Globus pallidus (tissue), 1 donor: ENCODE measurements at regions not wholly inside any gene's neighbourhood (a gene's known extent, or its start where the extent isn't known, plus 50 kb on each side); places are given as distances from the start of the nearest gene placed in this dataset.
A peak's percentile ranks its signal among the peaks of the same experiment; 100 is the strongest.

Experiments used
- DNase-seq: peaks from one replicate; pipeline ENCODE4 v3.0.0-alpha.2; 2015; ENCODE audit warnings: low spot score

DNA sequence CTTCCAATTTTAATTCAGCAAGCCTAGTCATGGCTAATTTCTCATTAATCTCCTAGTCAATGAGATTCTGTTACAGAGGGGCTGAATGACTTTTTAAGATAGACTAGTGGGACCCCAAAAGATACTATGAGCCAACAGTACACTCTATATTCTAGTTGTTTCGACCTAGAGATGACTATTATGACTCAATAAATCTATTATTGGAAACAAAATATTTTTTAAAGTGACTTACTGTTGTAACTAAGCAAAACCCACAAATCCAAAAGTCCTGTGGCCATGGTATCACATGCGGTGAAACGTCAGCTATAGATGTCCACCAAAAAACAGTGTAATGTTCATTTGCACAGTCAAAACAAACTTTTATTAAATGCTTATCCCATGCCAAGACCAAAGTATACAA, 95.3 kb upstream of the ADO start:
- DNase-seq, result no peak

DNA sequence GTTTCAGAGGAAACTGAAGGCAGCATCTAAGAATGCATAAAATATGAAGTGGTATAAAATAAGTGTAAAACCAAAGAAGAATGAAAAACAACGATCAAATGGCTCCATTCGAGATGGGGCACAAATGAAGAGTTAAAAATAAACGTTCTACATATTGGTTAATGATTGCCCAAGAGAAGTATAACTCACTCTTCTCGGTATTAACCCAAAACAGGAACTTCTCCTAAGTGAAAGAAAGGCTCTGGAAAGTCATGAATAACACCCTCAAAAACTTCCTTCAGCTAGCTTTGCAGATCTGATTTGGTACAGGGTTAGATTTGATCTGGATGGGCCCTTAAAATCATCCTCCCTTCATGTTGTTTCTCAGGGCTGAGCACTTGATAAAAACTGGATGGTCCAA, 94.3 kb upstream of the ADO start:
- no peak for DNase-seq

DNA sequence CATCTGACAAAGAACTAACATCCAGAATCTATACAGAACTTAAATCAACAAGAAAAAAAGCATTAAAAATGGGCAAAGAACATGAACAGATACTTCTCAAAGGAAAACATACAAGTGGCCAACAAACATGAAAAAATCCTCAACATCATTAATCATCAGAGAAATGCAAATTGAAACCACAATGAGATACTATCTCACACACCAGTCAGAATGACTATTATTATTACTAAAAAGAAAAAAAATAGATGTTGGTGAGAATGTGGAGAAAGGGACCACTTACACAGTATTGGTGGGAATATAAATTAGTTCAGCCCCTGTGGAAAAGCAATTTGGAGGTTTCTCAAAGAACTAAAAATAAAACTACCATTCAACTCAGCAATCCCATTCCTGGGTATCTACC, 89.1 kb upstream of the ADO start:
- no peak for DNase-seq

DNA sequence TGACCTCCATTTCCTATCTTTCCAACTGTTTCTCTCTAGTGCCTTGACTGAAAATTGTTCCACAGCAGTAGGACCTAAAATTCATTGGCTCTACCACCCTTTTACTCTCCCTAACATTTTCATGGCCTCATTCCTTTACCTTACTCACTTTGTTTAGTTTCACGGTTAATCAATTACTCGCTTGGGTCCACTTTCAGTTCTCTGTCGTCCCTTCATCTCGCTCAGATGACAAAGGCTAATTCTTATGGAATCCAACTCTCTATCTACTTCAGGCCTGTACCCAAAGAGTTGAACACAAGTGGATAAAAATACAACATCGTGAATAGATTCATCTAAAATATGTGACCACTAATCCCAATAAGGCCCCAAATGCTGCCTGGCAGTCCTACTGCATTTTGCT, 85.9 kb upstream of the ADO start:
- DNase-seq, result no peak

DNA sequence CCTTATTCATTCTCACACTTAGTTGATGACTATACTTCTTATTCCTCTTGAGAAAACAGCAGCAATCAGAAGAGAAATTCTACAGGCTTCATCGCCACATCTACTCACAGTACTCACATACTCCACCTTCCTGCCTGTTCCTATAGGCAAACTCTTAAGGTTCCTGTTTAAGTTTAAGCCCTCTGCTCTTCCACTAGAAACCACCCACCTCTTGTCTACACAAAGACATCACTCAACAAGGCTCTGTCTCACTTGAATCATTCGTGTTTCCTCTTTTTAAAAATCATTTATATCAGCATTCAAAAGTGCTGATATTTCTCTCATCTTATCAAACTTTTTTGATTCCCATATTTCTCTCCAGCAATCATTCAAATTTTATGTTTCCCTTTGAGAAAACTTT, 85.5 kb upstream of the ADO start:
- DNase-seq, result no peak

DNA sequence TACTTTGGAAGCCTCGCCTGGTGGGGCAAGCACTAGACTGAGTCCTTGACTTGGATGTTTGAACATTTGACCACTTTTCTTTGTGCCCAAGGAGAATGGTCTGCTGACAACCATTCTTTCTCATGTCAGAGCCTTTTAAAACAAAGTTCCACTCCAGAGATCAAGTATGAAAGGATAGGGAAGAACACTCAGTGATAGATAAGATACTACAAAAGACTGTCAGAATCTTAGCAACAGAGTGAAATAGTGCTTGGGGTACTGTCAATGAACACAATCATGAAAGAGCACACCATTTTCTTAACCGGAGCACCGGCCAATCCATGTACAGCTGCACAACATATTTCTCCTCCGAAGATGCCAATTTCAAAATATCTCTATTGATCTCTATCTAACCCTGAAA, 82.8 kb upstream of the ADO start:
- no peak for DNase-seq

DNA sequence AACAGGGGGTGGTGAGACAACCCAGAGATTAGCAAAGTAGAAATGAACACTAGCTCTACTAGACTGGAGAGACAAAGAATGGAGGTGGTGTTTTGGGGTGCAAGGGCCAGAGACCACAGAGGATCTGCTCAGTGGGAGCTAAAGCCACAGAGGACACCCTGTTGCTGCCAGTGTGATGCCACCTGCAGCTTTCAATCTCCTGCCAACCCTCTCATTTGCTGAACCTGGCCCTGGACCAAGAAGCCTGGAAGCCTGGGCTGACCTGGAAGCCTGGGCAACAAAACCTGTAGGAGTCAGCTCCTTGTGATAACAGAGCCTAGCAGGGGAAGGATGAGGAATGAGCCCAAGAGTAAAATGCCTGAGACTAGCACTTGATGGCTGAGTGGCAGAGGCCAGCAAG, 81.1 kb upstream of the ADO start:
- DNase-seq, result no peak

DNA sequence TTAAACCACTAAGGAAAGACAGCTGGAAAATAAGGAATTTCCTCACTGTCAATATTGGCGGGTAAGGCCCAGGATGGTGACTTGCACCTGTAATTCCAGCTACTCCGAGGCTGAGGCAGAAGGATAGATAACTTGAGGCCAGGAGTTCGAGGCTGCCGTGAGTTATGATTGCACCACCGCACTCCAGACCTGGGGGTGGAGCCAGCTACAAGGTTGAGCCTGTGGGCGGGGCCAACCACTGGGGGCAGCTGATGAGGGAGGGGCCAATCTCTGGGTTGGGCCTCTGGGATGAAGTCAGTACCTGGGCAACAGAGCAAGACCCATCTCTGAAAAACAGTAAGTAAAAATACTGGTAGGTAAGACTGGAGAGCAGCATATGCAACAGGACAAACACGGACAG, 80.1 kb upstream of the ADO start:
- DNase-seq, result no peak

DNA sequence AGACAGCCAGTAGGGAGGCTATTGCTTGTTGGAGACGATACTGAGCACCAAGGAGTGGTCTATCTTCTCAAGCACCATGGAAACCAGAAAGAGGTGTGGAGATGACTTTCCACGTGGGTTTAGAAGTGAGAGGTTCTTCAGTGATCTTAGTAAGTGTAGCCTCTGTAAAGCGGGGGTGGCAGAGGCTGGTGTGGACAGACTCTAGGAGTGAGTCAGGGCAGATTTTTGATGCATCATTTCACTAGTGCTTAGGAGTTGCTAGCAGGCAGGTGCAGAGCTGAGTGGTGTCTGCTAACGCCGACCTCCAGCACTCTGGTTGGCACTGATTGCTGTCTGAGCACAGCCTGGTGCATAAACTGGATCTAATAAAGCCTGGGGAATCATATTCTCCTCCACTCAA, 78.4 kb upstream of the ADO start:
- no peak for DNase-seq

DNA sequence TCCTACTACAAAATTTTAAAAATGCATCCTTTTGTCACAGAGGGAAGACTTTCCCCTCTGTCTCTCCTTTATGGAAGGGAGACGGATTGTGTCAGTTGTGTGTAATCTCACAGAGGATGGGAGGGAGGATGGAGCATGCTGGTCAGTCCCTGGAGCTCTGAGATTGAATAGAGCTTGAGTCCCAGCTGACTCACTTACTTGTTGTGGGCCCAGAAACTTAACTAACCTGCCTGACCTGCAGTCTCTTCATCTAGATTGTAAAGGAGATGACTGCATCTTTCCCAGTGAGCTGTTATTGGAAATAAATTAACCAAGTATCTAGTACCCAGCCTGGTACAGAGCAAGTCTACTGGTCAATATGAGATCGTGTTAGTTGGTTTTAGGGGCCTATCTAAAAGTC, 77.9 kb upstream of the ADO start:
- no peak for DNase-seq

DNA sequence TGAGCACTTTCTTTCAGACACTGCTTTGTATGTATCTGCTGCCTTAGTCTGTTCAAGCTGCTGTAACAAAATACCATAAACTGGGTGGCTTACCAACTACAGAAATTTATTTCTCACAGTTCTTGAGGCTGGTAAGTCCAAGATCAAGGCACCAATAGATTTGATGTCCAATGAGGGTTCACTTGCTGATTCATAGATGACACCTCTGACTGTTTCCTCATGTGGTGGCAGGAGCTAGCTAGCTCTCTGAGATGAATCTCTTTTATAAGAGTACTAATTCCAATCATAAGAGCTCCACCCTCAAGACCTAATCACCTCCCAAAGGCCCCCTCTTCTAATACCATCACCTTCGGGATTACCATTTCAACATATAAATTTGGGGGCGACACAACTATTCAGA, 76.6 kb upstream of the ADO start:
- DNase-seq, result no peak

DNA sequence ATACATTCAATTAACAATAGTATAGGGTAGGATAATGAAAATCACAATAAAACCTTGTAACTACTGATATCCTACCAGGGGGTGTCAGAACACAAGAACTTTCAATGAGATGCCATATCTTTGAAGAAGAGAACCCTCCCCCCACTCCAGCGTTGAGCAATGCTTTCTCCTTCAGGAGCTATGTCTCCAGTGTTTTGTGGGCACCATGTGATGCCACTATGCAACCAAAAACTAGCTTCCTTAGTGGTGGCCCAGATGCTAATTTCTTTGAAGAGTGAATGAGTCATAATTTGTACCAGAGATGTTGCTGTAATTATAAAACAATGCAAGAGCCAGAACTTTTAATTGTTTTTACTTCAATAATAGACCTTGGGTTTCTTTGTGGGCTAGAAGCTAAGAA, 76.0 kb upstream of the ADO start:
- DNase-seq, result no peak

DNA sequence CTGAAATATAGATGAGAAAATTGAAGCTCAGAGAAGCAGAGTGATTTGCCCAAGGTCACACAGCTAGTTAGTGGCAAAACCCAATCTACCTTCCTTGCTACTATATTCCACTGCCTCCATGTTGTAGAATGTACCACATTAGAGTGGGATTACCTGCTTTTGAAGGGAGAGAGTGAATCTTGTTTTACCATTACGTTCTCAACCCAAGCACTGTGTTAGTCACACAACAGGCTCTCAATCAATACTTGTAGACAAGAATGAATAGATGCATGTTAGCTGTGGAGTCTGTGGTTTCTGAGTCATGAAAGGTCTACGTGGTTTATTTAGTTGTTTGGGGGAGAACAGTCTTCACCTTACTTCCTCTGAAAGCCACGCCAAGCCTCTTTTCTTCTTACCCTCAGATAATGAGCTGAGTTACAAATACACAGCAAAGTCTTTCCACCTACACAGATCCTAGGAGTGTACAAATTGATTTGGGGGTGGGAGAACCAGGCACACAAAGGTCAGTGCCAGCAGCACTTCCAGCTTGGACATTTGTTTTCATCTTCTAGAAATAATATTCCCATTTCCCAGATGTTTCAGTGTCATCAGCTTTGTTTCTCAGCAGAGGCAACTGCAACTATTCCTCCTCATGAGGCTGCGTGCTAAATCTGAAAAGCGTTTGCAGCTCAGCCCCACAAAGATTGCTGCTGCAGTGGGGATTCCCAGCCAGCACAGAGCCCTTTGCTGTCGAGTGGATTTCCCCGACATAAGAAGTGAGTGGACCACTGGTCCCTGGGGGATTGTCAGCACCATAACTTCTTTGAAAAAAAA, 71.5 kb upstream of the ADO start:
- DNase-seq, result no peak

DNA sequence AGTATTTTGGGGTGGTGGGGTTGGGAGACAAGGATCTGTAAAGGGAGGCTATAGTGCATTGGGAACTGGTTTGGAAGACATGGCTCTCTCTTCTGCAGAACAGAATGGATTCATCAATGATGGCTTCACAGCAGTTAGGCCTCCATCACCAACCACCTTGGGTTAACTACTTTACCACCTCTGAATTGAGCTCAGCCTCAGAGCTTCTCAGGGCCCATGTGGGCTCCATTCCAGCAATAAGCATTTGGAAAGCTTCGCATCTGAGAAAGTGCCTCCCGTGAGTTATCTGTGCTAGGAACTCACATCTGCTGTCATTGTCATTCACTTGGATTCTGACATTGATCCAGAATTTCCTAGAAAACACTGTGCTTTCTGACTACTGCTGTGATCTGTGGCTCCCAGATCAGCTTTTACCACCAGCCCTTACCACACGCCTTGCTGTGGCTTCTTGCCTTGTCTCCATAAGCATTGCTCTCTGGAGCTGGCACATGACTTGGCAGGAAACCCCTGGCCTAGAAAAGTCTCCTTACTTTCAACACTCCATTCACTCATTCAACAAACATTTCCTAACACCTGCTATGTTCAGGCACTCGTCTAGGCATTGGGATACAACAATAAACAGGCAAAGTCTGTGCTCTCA, 70.7 kb upstream of the ADO start:
- no peak for DNase-seq

DNA sequence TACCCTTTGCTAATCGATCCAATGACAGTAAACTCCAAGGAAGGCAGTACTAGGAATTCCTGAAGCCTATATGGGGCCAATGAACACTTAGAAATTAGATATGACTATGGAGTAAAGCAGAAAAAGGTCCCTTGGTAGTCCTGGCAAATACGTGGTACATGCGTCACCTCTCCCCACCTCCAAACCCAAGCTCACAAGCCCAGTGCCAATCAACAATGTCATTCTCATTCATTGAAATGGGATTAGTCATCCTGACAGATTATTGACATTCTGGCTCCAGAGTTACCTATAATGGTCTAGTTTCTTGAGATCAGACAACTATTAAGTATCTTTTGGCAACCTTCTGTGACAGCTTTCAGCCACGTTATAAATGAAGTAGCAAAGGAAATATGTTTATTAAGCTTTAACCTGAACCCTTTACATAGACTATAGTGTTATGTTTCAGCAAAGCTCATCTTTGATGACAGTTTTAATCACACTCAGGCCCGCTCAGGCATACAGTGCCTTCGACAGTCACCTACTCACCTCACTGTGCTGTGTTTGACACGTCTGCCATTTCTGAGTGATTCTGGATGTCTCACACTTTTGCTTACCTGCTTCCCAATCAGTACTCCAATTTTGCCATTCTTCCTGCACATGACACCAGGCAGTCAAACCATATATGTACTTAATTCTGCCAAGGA, 69.6 kb upstream of the ADO start:
- no peak for DNase-seq

DNA sequence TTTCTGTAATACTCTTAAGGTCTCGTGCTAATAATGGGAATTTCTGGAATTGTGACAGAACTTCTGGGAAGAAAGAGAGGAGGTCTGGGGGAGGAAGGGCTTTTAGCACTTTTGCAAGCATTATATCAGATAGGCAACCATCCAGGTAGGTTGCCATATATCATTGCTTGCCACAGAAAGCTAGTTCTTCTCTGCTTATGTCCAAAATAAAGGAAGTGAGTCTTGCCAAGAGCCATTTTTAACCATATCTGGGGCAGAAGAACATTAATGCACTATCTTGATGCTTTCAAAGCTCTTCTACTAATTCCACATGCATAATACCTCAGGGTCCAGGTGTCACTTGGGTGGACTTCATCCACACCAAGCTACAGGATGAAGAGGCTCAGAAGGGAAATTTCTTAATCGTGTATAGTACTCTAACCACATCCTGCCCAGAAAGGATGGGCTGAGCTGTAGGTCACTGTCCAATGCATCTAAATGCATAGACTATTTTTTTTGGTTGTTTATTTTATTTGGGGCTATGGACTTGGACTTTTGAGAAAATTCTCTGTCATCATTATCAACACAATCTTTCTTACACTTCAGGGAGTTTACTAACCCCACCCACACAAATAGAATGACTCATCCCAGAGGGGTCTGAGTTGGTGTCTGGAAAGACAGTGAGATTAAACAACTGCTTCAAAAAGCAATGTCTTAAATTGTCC, 68.9 kb upstream of the ADO start:
- DNase-seq, result no peak

DNA sequence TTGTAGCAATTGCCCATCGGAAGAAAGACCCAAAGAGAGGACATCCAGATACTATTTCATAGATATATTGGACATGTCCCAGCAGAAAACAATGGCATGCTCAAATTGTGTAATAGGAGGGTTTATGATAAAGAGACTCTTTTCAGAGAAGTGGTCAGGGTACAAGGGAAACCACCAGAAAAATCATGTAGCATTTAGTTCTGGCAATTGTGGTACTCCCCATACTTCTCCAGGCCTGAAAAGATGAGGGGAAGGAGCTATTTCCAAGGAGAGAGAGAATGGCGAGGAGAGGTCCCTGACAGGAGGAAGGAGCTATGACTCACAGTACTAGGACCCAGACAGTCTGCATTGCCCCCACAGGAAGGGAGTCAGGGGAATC, 68.4 kb upstream of the ADO start:
- no peak for DNase-seq

DNA sequence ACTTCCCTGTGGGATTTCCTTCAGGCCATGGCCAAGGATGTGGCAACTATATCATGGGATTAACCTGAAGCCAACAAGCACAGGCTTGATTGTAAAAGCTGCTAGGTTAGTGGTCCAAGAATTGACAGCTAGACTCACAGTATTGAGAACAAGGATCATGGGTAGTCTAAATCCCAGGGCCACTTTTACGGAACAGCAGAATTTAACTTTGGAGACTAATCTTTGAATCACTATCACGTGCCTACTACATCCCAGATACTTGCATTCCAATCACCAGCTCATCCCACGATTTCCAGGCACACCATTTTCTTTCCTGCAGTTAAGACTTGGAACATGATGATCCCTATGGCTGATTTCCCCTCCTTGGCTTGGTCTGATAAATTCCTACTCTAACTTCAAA, 65.6 kb upstream of the ADO start:
- no peak for DNase-seq

DNA sequence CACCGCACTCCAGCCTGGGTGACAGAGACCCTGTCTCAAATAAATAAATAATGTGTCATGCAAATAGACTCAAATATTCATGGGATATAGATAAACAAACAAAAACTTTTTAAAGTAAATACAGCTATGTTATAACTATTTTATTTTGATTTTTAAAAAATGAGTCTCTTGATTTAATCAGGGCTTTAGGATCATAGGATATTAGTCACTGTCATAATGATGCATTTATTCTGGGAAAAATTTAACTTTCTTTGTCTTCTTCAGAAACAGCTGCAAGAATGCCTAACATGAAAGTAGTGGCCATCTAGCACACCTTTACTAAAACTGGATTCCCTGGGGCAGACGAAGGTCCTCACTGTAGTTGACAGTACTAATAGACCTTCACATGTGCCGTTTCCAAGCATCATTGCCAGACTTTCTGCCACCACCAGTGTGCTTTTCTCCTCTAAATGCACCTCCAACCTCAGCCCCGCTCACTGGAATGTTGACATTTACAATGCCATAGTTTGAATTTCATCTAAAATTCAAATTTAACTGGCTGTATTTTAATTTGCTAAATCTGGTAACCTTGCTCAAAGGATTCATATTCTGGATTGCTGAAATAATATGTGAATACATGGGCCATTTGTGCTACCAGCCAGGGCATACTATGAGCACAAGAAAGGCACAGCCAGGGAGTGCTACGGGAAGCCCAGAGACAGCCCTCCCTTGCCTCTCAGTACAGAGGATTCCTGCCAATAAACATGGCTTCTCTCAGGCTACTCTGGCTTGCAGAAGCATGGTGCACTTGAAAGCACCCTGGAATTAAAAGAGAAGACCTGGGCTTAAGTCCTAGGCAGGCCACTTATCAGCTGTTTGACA, 63.4 kb upstream of the ADO start:
- DNase-seq, result no peak

DNA sequence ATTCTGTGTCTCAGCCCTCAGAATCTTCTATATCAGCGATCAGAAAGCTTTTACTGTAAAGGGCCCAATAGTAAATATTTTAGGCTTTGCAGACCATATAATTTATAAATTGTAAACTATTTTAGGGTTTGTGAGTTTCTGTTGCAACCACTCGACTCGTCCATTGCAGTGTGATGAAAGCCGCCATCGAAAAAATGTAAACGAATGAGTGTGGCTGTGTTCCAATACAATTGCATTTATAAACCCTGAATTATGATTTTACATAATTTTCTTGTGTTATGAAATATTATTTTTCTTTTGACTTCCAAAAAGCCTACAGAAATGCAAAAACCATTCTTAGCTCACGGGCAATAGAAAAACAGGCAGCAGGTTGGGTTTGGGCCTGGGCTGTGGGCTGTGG, 62.5 kb upstream of the ADO start:
- DNase-seq, result no peak

DNA sequence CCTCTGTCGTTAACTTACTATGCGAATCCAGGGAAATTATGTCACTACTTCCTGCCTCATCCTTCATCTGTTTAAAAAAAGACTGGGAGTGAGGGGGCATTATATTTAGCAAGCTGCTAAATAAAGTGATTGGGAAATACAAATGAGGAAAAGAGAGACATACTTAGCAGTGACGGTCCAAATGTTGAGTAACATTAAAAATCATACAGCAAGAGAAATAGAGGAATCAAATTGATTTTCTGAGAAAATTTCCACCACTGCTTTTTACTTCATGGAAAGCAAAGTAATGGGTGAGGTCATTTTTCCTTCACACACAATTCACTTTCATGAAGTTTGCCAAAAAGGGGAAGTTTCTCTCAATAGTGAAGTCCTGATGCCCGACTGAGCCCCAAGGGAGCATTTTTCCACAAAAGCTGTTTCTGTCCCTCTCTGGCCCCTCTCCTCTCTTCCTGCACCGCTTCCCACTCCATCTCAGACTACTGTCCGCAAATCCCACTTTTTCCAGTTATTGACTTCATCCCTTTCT, 61.9 kb upstream of the ADO start:
- DNase-seq, result peak; percentile 17

DNA sequence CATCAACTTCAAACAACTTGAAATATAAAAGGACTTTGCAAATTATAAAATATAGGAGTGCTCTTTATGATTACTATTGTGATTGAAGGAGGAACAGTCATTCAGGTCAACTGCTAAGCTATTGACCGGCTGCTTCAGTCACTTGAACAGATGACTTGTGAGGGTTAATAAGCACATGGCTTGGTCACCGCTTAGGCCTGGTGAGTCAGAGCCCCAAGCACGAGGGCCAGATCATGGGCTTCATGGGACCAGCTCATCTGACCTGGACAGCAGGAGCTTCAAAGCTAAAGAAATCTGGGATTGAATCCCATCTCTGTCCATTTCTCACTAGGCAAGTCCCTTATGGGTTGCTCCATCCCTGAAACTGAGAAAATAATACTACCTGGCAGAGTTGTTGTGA, 60.4 kb upstream of the ADO start:
- DNase-seq, result no peak
